HG02885 (cell line): ENCODE measurements at regions not wholly inside any gene's neighbourhood (a gene's known extent, or its start where the extent isn't known, plus 50 kb on each side); places are given as distances from the start of the nearest gene placed in this dataset.
"Not testable (repeated sequence)": the region's sequence is repeated elsewhere in the genome, so short reads cannot be mapped to it uniquely, and the experiment has no call there.

Source experiments
- ATAC-seq: cut with Tn5 transposase; IDR thresholded peaks from one replicate; pipeline ENCODE4 v1.9.1; 2021; ENCODE audit warnings: mild to moderate bottlenecking; ENCODE audit not compliant: unreplicated experiment, poor library complexity

- ATAC-seq: no peak
Measured at GRCh38 chr17:31721291-31722025, 137.6 kb downstream of the COPRS start.

- not testable (repeated sequence) for ATAC-seq
Measured at GRCh38 chr17:31717251-31717650, 141.8 kb downstream of the COPRS start.

- ATAC-seq: no peak
Measured at GRCh38 chr17:31715446-31715845, 143.6 kb downstream of the COPRS start.

- ATAC-seq: no peak
Measured at GRCh38 chr17:31704483-31704882, 154.6 kb downstream of the COPRS start.

- ATAC-seq: no peak
Measured at GRCh38 chr17:31702041-31702440, 157.0 kb downstream of the COPRS start.

GRCh38 chr17:31700973-31701372, 158.1 kb downstream of the COPRS start:
- ATAC-seq: no peak

GRCh38 chr17:31699886-31700285, 159.2 kb downstream of the COPRS start:
- ATAC-seq: no peak

- no peak for ATAC-seq
Measured at GRCh38 chr17:31699281-31699680, 159.8 kb downstream of the COPRS start.

- no peak for ATAC-seq
Measured at GRCh38 chr17:31698751-31699150, 160.3 kb downstream of the COPRS start.

- ATAC-seq: no peak
Measured at GRCh38 chr17:31697838-31698237, 161.2 kb downstream of the COPRS start.

GRCh38 chr17:31696703-31697325, 162.2 kb downstream of the COPRS start:
- ATAC-seq: no peak

GRCh38 chr17:31696184-31696602, 162.9 kb downstream of the COPRS start:
- no peak for ATAC-seq

GRCh38 chr17:31695456-31696090, 163.5 kb downstream of the COPRS start:
- ATAC-seq: no peak

- ATAC-seq: no peak
Measured at GRCh38 chr17:31693433-31694220, 165.4 kb downstream of the COPRS start.

GRCh38 chr17:31692632-31693031, 166.4 kb downstream of the COPRS start:
- no peak for ATAC-seq

GRCh38 chr17:31692027-31692426, 167.0 kb downstream of the COPRS start:
- ATAC-seq: no peak

GRCh38 chr17:31691251-31691905, 167.7 kb downstream of the COPRS start:
- ATAC-seq: no peak

- ATAC-seq: no peak
Measured at GRCh38 chr17:31690151-31690551, 168.9 kb downstream of the COPRS start.

- no peak for ATAC-seq
Measured at GRCh38 chr17:31688701-31689100, 170.3 kb downstream of the COPRS start.

- no peak for ATAC-seq
Measured at GRCh38 chr17:31687505-31688126, 171.4 kb downstream of the COPRS start.
